HepG2 (cell line): ENCODE measurements at regions not wholly inside any gene's neighbourhood (a gene's known extent, or its start where the extent isn't known, plus 50 kb on each side); places are given as distances from the start of the nearest gene placed in this dataset.

Experiments
- BHLHE40 ChIP-seq: IDR thresholded peaks from 2 replicates; pipeline ENCODE4 v1.6.1; 2011; ENCODE audit warnings: low read length, improper control_type of control experiment
- CBX5 ChIP-seq: sonication (generic); formaldehyde crosslinking; IDR thresholded peaks from 2 replicates; pipeline ENCODE4 v1.4.0; 2020; ENCODE audit warnings: missing genetic modification reagents, borderline replicate concordance
- ETV6 ChIP-seq: sonication (generic); formaldehyde crosslinking; conservative IDR thresholded peaks from 2 replicates; pipeline ENCODE4 v1.4.0; 2020; ENCODE audit warnings: missing genetic modification reagents
- POLR2A ChIP-seq, 2 experiments: IDR thresholded peaks; 2 replicates each; pipeline ENCODE4 v1.6.1; 2011; ENCODE audit warnings: low read depth in 2 of 2, low read length in 2 of 2, mild to moderate bottlenecking in 1 of 2, moderate library complexity in 1 of 2; ENCODE audit not compliant: insufficient read depth in 1 of 2
- SMAD3 ChIP-seq: sonication (generic); formaldehyde crosslinking; IDR thresholded peaks from 2 replicates; pipeline ENCODE4 v1.4.0; 2020; ENCODE audit warnings: missing genetic modification reagents
- SRF ChIP-seq: IDR thresholded peaks from 2 replicates; pipeline ENCODE4 v1.6.1; 2011; ENCODE audit warnings: mild to moderate bottlenecking, low read depth, low read length, moderate library complexity
- TGIF2 ChIP-seq: IDR thresholded peaks from 2 replicates; pipeline ENCODE4 v1.6.1; 2016; ENCODE audit warnings: control low read depth, missing compliant biosample characterization
- ZNF12 ChIP-seq: sonication (generic); formaldehyde crosslinking; IDR thresholded peaks from 2 replicates; pipeline ENCODE4 v1.5.0; 2020; ENCODE audit warnings: missing genetic modification reagents
- ZNF274 ChIP-seq: sonication (generic); formaldehyde crosslinking; IDR thresholded peaks from 2 replicates; pipeline ENCODE4 v1.5.1; 2020; ENCODE audit warnings: mild to moderate bottlenecking, missing genetic modification reagents
- ZNF333 ChIP-seq: sonication (generic); formaldehyde crosslinking; IDR thresholded peaks from 2 replicates; pipeline ENCODE4 v1.4.0; 2020; ENCODE audit warnings: mild to moderate bottlenecking, missing genetic modification reagents, borderline replicate concordance
- TF ChIP-seq, protein P1 (sequence below): sonication (generic); formaldehyde crosslinking; IDR thresholded peaks from 2 replicates; pipeline ENCODE4 v1.5.0; 2020; ENCODE audit warnings: mild to moderate bottlenecking, missing genetic modification reagents, moderate library complexity
- TF ChIP-seq, protein P2 (sequence below), 2 experiments: IDR thresholded peaks; 2 replicates each; pipeline ENCODE4 v1.6.1; 2011 to 2012; ENCODE audit warnings: low read length in 2 of 2, borderline replicate concordance in 1 of 2, low read depth in 1 of 2, mild to moderate bottlenecking in 1 of 2, moderate library complexity in 1 of 2
- TF ChIP-seq, protein P3 (sequence below): sonication (generic); formaldehyde crosslinking; IDR thresholded peaks from 2 replicates; pipeline ENCODE4 v1.4.0; 2020; ENCODE audit warnings: mild to moderate bottlenecking, low read depth, missing genetic modification reagents

- TF ChIP-seq SRF (no peak), TGIF2 (no peak), CBX5 (no peak), POLR2A (IDR thresholded peaks at IDR 0.05; ENCODE audit: insufficient read depth in 1 of 2, low read depth in 2 of 2, low read length in 2 of 2) (no peak), SMAD3 (CRISPR knock-in tag) (no peak), ZNF274 (no peak), ZNF333 (CRISPR knock-in tag) (no peak), ETV6 (CRISPR knock-in tag) (no peak), ZNF12 (CRISPR knock-in tag) (no peak), BHLHE40 (no peak)
- TF ChIP-seq, protein P1, sequence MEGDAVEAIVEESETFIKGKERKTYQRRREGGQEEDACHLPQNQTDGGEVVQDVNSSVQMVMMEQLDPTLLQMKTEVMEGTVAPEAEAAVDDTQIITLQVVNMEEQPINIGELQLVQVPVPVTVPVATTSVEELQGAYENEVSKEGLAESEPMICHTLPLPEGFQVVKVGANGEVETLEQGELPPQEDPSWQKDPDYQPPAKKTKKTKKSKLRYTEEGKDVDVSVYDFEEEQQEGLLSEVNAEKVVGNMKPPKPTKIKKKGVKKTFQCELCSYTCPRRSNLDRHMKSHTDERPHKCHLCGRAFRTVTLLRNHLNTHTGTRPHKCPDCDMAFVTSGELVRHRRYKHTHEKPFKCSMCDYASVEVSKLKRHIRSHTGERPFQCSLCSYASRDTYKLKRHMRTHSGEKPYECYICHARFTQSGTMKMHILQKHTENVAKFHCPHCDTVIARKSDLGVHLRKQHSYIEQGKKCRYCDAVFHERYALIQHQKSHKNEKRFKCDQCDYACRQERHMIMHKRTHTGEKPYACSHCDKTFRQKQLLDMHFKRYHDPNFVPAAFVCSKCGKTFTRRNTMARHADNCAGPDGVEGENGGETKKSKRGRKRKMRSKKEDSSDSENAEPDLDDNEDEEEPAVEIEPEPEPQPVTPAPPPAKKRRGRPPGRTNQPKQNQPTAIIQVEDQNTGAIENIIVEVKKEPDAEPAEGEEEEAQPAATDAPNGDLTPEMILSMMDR (CRISPR knock-in tag), result no peak
- TF ChIP-seq, protein P2, sequence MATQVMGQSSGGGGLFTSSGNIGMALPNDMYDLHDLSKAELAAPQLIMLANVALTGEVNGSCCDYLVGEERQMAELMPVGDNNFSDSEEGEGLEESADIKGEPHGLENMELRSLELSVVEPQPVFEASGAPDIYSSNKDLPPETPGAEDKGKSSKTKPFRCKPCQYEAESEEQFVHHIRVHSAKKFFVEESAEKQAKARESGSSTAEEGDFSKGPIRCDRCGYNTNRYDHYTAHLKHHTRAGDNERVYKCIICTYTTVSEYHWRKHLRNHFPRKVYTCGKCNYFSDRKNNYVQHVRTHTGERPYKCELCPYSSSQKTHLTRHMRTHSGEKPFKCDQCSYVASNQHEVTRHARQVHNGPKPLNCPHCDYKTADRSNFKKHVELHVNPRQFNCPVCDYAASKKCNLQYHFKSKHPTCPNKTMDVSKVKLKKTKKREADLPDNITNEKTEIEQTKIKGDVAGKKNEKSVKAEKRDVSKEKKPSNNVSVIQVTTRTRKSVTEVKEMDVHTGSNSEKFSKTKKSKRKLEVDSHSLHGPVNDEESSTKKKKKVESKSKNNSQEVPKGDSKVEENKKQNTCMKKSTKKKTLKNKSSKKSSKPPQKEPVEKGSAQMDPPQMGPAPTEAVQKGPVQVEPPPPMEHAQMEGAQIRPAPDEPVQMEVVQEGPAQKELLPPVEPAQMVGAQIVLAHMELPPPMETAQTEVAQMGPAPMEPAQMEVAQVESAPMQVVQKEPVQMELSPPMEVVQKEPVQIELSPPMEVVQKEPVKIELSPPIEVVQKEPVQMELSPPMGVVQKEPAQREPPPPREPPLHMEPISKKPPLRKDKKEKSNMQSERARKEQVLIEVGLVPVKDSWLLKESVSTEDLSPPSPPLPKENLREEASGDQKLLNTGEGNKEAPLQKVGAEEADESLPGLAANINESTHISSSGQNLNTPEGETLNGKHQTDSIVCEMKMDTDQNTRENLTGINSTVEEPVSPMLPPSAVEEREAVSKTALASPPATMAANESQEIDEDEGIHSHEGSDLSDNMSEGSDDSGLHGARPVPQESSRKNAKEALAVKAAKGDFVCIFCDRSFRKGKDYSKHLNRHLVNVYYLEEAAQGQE (IDR thresholded peaks at IDR 0.05; ENCODE audit: borderline replicate concordance in 1 of 2, low read depth in 1 of 2, low read length in 2 of 2), result no peak
- TF ChIP-seq, protein P3, sequence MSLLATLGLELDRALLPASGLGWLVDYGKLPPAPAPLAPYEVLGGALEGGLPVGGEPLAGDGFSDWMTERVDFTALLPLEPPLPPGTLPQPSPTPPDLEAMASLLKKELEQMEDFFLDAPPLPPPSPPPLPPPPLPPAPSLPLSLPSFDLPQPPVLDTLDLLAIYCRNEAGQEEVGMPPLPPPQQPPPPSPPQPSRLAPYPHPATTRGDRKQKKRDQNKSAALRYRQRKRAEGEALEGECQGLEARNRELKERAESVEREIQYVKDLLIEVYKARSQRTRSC, result no peak
Measured at GRCh38 chr14:84785996-84786395, 743.9 kb upstream of the FLRT2 start.
